ENCODE measurements at regions not wholly inside any gene's neighbourhood (a gene's known extent, or its start where the extent isn't known, plus 50 kb on each side); places are given as distances from the start of the nearest gene placed in this dataset.

- DNase-seq, result no peak
Measured at GRCh38 chr5:106766916-106767315, 903.8 kb downstream of the EFNA5 start.

DNA sequence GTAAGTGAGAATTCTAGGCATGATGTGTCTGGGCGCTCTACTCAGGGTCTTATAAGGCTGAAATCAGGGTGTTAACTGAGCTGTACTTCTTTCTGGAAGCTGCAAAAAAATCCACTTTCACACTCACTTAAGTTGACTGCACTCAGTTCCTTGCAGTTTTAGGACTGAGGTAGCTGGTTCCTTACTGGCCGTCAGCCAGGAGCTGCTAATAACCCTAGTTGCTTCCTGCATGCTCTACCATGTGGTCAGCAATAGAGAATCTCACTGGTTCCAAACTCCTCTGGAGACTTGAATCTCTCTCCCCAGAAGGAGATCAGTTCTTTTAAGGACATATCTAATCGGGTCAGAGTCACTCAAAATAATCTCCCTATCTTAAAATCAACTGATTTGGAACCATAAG, 911.2 kb downstream of the EFNA5 start:
- DNase-seq, result no peak

GRCh38 chr5:106759152-106759551, 911.6 kb downstream of the EFNA5 start:
- DNase-seq, result no peak

DNA sequence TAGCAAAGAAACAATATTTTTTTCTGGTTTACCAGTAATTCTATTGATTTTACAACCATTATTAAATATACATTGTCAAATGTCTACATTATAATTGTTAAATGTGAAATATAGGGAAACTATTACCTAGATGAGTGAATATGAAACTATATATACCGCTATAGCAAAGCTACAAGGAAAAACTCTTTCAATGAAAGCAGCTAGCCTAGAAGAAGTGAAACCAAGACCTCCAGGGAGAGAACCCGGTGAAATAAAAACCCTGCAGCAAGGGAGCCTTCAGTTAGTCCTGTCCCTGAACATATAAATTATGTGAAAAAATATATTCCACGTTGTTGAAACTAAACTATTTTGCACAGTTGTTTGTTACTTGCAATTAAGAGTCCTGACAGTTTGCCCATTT, 913.1 kb downstream of the EFNA5 start:
- no peak for DNase-seq

DNA sequence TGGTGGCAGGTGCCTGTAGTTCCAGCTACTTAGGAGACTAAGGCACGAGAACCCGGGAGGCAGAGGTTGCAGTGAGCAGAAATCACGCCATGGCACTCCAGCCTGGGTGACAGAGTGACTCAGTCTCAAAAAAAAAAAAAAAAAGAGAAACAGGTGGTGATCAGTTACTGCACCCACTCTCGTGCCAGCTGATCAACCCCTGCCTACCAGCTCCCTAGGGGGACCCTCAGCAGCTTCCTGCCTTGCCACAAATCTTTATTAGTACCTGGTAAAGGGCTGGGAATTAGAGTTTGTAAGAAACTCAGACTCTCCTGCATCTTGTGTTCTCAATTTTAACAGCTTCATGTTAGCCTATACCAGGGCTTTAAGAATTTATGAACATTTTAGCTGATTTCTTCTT, 914.9 kb downstream of the EFNA5 start:
- no peak for DNase-seq

- no peak for DNase-seq
Measured at GRCh38 chr5:106755066-106755465, 915.7 kb downstream of the EFNA5 start.

DNA sequence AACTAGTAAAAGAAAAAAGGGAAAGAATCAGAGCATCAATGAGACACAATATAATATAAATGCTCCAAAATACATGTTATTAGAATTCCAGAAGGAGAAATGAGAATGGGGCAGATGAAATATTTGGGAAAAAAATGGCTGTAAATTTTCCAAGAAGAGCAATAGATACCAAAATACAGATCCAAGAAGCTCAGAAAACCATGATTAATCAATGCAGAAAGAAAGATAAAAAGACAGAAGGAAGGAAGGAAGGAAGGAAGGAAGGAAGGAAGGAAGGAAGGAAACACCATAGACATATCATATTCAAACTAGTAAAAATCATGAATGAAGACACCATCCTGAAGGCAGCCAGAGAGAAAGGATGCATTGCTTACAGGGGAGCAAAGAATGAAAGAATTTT, 920.9 kb downstream of the EFNA5 start:
- no peak for DNase-seq

GRCh38 chr5:106739127-106739526, 931.6 kb downstream of the EFNA5 start:
- no peak for DNase-seq

- DNase-seq, result no peak
Measured at GRCh38 chr5:106737111-106737510, 933.6 kb downstream of the EFNA5 start.

- DNase-seq, result no peak
Measured at GRCh38 chr5:106732624-106733023, 938.1 kb downstream of the EFNA5 start.

- no peak for DNase-seq
Measured at GRCh38 chr5:106730912-106731311, 939.8 kb downstream of the EFNA5 start.

DNA sequence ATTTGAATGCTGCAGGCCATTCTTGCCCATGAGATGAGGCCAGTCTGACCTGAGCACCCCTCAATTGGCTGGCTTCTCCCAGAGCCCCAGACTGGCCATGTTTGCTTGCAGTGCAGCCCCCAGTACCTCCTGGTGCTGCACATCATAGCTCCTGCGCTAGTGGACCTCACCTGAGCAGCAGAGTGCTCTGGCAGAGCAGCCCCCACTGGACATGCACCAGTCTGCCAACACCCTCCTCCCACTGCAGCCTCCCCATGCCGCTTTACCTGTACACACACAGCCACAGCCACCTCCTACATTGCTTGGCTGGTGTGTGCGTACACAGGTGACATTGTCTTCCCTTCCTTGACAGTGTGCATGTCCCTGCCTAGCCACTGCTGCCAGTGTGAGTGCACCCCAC, 940.2 kb downstream of the EFNA5 start:
- no peak for DNase-seq

DNA sequence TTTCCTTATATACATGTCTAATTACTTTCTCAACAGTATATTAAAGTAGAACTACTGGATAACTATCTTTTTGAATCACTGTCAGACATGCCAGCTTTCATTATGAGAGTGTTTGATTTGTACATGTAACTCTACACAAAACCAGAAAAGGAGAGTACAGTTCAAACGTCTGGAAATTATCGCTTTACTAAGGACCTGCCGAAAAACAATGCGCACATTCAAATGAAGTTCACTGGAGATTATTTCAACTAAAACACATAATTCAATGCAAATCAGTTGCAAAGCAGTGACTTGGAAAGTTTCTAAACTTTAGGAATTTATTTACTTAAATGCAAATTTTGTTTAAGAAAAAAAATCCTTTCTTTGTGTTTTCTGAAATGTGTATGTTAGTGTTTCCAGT, 942.5 kb downstream of the EFNA5 start:
- DNase-seq, result no peak

GRCh38 chr5:106727071-106727470, 943.7 kb downstream of the EFNA5 start:
- no peak for DNase-seq

DNA sequence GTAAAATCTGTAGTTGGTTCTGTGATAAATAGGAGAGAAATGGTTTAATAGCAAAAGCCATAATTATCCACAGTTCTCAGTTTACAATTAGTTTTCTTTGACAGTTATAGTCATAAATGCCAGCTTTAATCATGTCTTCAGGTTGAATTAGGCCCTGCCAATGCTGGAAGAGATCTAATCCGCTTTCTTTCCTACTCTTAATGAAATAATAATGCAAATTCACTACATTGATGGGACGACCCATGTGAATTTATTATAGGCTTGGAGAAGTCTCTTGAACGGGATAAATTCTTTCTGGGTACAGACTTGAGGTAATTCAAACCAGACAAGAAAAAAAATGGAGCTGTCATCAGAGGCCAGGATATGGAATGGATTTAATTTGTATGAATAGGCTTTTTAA, 950.4 kb downstream of the EFNA5 start:
- DNase-seq, result no peak

DNA sequence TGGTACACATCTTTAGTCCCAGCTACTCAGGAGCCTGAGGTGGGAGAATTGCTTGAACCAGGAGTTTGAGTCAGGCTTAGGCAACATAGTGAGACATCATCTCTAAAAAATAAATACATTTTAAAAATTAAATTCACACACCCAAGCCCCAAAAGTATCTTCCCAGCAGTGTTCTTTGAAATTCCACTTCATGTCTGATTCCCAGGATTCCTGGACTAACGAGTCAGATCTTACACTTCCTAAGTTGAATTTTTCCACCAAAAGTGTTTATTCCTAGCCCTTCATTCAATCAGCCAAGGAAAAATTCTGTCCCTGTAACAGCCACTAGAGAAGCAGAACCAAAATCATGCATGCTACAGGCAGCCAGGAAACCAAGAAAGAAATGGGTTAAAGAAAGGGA, 970.9 kb downstream of the EFNA5 start:
- DNase-seq, result no peak

GRCh38 chr5:106699198-106699597, 971.5 kb downstream of the EFNA5 start:
- no peak for DNase-seq

- DNase-seq, result no peak
Measured at GRCh38 chr5:106698169-106698568, 972.6 kb downstream of the EFNA5 start.

GRCh38 chr5:106691701-106692100, 979.0 kb downstream of the EFNA5 start:
- no peak for DNase-seq

DNA sequence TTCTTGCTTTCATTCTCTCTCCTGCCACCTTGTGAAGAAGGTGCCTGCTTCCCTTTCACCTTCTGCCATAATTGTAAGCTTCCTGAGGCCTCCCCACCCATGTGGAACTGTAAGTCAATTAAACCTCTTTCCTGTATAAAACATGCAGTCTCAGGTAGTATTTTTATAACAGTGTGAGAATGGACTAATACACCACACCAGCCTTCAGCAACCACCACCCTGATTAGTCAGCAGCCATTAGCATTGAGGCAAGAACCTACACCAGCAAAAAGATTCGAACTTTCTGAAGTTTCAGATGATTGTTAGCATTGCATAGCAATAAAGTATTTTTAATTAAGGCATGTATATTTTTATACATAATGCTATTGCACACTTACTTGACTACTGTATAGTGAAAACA, 980.2 kb downstream of the EFNA5 start:
- no peak for DNase-seq

GRCh38 chr5:106680330-106680729, 990.4 kb downstream of the EFNA5 start:
- DNase-seq, result no peak

GRCh38 chr5:106677057-106677456, 993.7 kb downstream of the EFNA5 start:
- no peak for DNase-seq

- no peak for DNase-seq
Measured at GRCh38 chr5:106675687-106676086, 995.0 kb downstream of the EFNA5 start.

- DNase-seq, result no peak
Measured at GRCh38 chr5:106673941-106674340, 996.8 kb downstream of the EFNA5 start.

GRCh38 chr5:106661866-106662265, 1008.9 kb downstream of the EFNA5 start:
- DNase-seq, result no peak

DNA sequence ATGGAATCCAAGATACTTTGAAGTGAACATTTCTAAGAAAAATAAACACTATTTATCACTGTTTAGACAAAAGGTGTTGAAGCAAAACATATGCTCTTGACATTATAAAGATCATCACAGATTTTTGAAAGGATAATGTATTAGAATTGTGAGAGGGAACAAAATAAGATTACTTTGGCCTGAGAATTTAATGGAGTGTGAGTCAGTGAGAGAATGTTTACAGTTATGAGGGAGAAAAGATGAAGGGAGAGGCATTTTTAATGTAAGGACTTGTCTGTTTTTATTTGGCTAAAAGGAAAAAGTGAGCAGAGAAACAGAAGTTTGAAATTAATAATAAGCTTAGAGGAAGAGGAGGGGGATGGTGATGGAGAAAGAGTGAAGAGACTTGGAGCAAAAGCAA, 1010.1 kb downstream of the EFNA5 start:
- no peak for DNase-seq

Measured in stimulated activated CD4-positive, alpha-beta T cell treated with anti-CD3 and anti-CD28 coated beads, Interleukin-2, amount 100 ng/mL, for 24 hours (primary cell).